ENCODE measurements at regions not wholly inside any gene's neighbourhood (a gene's known extent, or its start where the extent isn't known, plus 50 kb on each side); places are given as distances from the start of the nearest gene placed in this dataset.

- no peak for TF ChIP-seq CTCF (IDR thresholded peaks at IDR 0.05)
- TF ChIP-seq POLR2A (IDR thresholded peaks at IDR 0.05) = no peak
Measured at GRCh38 chr4:181289198-181289597, 954.0 kb upstream of the TENM3 start.
